ENCODE measurements at regions not wholly inside any gene's neighbourhood (a gene's known extent, or its start where the extent isn't known, plus 50 kb on each side); places are given as distances from the start of the nearest gene placed in this dataset.

DNA sequence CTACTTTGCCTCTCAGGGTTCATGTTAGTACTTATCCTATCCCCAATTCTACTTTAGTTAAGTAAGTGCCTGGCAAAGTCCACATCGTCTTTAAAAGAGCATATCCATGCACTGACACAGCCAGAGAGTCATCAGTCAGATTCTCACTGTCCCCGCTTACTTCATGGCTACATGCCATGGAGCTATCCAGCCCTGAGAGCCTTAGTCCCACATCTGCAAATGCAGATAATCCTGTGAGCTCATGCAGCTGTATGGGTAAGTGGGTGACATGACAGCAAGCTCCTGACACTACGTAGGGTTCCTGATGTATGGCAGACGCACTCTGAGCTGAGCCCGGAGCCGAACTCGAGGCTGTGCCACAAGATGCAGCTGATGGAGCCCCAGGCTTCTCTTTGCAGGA is 661.5 kb downstream of the LIG4 start:
- no peaks in the 10 kb centered on the region for H3K27me3 ChIP-seq (replicated peaks; ENCODE audit: insufficient read depth, low read depth, low read length, poor library complexity)
- H3K4me1 ChIP-seq (ENCODE audit: insufficient read depth, low read length, poor library complexity, severe bottlenecking), result no peaks in the 10 kb centered on the region
- POLR2A ChIA-PET (ENCODE audit: low non-redundant PET), result no interaction called here
- no peak for TF ChIP-seq EZH2 (IDR thresholded peaks at IDR 0.05; ENCODE audit: borderline replicate concordance, low read depth, low read length, poor library complexity, severe bottlenecking)
- TF ChIP-seq, protein P1, sequence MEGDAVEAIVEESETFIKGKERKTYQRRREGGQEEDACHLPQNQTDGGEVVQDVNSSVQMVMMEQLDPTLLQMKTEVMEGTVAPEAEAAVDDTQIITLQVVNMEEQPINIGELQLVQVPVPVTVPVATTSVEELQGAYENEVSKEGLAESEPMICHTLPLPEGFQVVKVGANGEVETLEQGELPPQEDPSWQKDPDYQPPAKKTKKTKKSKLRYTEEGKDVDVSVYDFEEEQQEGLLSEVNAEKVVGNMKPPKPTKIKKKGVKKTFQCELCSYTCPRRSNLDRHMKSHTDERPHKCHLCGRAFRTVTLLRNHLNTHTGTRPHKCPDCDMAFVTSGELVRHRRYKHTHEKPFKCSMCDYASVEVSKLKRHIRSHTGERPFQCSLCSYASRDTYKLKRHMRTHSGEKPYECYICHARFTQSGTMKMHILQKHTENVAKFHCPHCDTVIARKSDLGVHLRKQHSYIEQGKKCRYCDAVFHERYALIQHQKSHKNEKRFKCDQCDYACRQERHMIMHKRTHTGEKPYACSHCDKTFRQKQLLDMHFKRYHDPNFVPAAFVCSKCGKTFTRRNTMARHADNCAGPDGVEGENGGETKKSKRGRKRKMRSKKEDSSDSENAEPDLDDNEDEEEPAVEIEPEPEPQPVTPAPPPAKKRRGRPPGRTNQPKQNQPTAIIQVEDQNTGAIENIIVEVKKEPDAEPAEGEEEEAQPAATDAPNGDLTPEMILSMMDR (conservative IDR thresholded peaks at IDR 0.05; ENCODE audit: low read depth, low read length), result no peak
- CTCF ChIA-PET, result no interaction called here
- DNase-seq (ENCODE audit: low spot score), result peak; percentile 9
- H3K4me3 ChIP-seq (ENCODE audit: low read depth, low read length, poor library complexity, severe bottlenecking), result no peak overlapping the region
- no TSS peak for BruUV-seq (replicated peaks)
- no peak overlapping the region for H3K27ac ChIP-seq (ENCODE audit: low read depth, low read length, poor library complexity, severe bottlenecking)
- intact Hi-C loops (cut with micrococcal nuclease; ENCODE audit: unreplicated experiment), result no loop called here
- no peaks in the 10 kb centered on the region for H3K9me3 ChIP-seq (ENCODE audit: low read depth, low read length, poor library complexity, severe bottlenecking)
- H3K36me3 ChIP-seq (ENCODE audit: insufficient read depth, low read length, poor library complexity, severe bottlenecking), result no peaks in the 10 kb centered on the region

DNA sequence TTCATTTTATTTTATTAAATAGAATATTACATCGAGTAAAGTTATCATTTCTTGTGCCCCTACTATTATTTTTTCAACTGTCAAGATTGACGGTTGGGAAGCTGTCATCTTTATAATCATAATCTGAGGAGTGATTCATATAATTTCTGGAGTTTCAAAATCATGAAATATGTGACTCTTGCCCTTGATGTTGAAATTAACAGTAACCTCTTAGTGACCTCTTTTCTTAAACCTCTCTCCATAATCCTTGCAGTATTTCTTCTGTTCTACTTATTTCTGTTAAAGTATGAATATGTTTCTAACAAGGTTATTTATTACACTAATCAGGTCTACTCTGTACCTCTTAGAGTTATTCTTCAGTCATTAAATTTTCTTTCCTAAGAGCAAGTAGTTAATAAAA is 663.8 kb downstream of the LIG4 start:
- POLR2A ChIA-PET (ENCODE audit: low non-redundant PET), result no interaction called here
- intact Hi-C loops (cut with micrococcal nuclease; ENCODE audit: unreplicated experiment), result no loop called here
- Histone ChIP-seq H3K4me3 (ENCODE audit: low read depth, low read length, poor library complexity, severe bottlenecking) (no peak overlapping the region), H3K36me3 (ENCODE audit: insufficient read depth, low read length, poor library complexity, severe bottlenecking) (no peaks in the 10 kb centered on the region), H3K27ac (ENCODE audit: low read depth, low read length, poor library complexity, severe bottlenecking) (no peak overlapping the region), H3K27me3 (replicated peaks; ENCODE audit: insufficient read depth, low read depth, low read length, poor library complexity) (no peaks in the 10 kb centered on the region), H3K4me1 (ENCODE audit: insufficient read depth, low read length, poor library complexity, severe bottlenecking) (no peaks in the 10 kb centered on the region), H3K9me3 (ENCODE audit: low read depth, low read length, poor library complexity, severe bottlenecking) (no peaks in the 10 kb centered on the region)
- no peak for TF ChIP-seq EZH2 (IDR thresholded peaks at IDR 0.05; ENCODE audit: borderline replicate concordance, low read depth, low read length, poor library complexity, severe bottlenecking)
- TF ChIP-seq, protein P1 (conservative IDR thresholded peaks at IDR 0.05; ENCODE audit: low read depth, low read length), result no peak
- DNase-seq (ENCODE audit: low spot score), result no peak
- CTCF ChIA-PET, result no interaction called here
- BruUV-seq (replicated peaks), result no TSS peak

DNA sequence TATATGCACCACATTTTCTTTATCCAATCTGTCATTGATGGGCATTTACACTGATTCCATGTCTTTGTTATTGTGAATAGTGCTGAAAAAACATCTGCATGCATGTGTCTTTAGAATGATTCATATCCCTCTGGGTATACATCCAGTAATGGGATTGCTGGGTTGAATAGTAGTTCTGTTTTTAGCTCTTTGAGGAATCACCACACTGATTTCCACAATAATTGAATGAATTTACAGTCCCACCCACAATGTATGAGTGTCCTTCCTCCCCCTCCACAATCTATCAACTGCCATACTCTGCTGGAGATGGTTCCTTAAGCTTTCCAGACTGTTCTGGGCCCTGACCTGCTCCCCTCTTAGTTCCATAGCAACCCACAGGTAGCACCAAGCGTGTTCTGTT is 667.0 kb downstream of the LIG4 start:
- intact Hi-C loops (cut with micrococcal nuclease; ENCODE audit: unreplicated experiment), result no loop called here
- no peak overlapping the region for H3K27ac ChIP-seq (ENCODE audit: low read depth, low read length, poor library complexity, severe bottlenecking)
- no peak overlapping the region for H3K4me3 ChIP-seq (ENCODE audit: low read depth, low read length, poor library complexity, severe bottlenecking)
- CTCF ChIA-PET, result no interaction called here
- no TSS peak for BruUV-seq (replicated peaks)
- no peaks in the 10 kb centered on the region for H3K9me3 ChIP-seq (ENCODE audit: low read depth, low read length, poor library complexity, severe bottlenecking)
- H3K36me3 ChIP-seq (ENCODE audit: insufficient read depth, low read length, poor library complexity, severe bottlenecking), result no peaks in the 10 kb centered on the region
- TF ChIP-seq, protein P1 (conservative IDR thresholded peaks at IDR 0.05; ENCODE audit: low read depth, low read length), result no peak
- no peak for TF ChIP-seq EZH2 (IDR thresholded peaks at IDR 0.05; ENCODE audit: borderline replicate concordance, low read depth, low read length, poor library complexity, severe bottlenecking)
- H3K27me3 ChIP-seq (replicated peaks; ENCODE audit: insufficient read depth, low read depth, low read length, poor library complexity), result no peaks in the 10 kb centered on the region
- DNase-seq (ENCODE audit: low spot score), result no peak
- POLR2A ChIA-PET (ENCODE audit: low non-redundant PET), result no interaction called here
- H3K4me1 ChIP-seq (ENCODE audit: insufficient read depth, low read length, poor library complexity, severe bottlenecking), result no peaks in the 10 kb centered on the region

All from A673 (cell line).